Endothelial cell of umbilical vein (primary cell): ENCODE measurements at regions not wholly inside any gene's neighbourhood (a gene's known extent, or its start where the extent isn't known, plus 50 kb on each side); places are given as distances from the start of the nearest gene placed in this dataset.

Experiments used
- BruUV-seq: library from RNA; stranded (reverse); fragments of 400-500 nt; replicated peaks from 2 replicates; lab custom pipeline; 2021; lab: Mats Ljungman, UMichigan
- CTCF ChIA-PET: fragments of 300-600, 350-600 bp; sonication (Branson Sonifier 250); formaldehyde crosslinking; loops from one replicate; lab custom pipeline; 2021; ENCODE audit warnings: antibody characterized with exemption, inconsistent platforms; lab: Charles Lee
- POLR2A ChIA-PET: fragments of 300-600, 350-600 bp; sonication (Branson Sonifier 250); formaldehyde crosslinking; loops from one replicate; lab custom pipeline; 2021; ENCODE audit warnings: antibody characterized with exemption, inconsistent platforms; lab: Charles Lee
- DNase-seq: peaks from one replicate; pipeline ENCODE4 v3.0.0-alpha.2; 2011; ENCODE audit warnings: low read depth, low spot score
- FAIRE-seq: peaks from 2 replicates; lab custom pipeline; 2011; peaks lifted over from hg19 to GRCh38; lab: Jason Lieb, UNC
- H2AFZ ChIP-seq: 2 replicates; pipeline ENCODE4 v1.6.0; 2012; ENCODE audit warnings: low read depth, low read length, control low read depth, inconsistent platforms
- H3K27ac ChIP-seq: 2 replicates; pipeline ENCODE4 v1.5.1; 2011; ENCODE audit warnings: low read depth, mild to moderate bottlenecking, control low read depth, low read length, moderate library complexity; ENCODE audit not compliant: insufficient read depth
- H3K27me3 ChIP-seq, 2 experiments: 2 replicates each; pipeline versions ENCODE4 v1.6.0 to v1.6.1; 2011; ENCODE audit warnings: low read length in 2 of 2, mixed read lengths in 1 of 2; ENCODE audit not compliant: control insufficient read depth in 2 of 2, insufficient read depth in 2 of 2
- H3K36me3 ChIP-seq, 2 experiments: 2 replicates in 1 of 2; 3 replicates in 1 of 2; pipeline ENCODE4 v1.5.1; 2011; ENCODE audit warnings: low read length in 2 of 2, mild to moderate bottlenecking in 1 of 2, moderate library complexity in 1 of 2; ENCODE audit not compliant: control insufficient read depth in 2 of 2, insufficient read depth in 2 of 2; ENCODE audit errors: extremely low read depth in 1 of 2
- H3K4me1 ChIP-seq: 3 replicates; pipeline ENCODE4 v1.5.1; 2011; ENCODE audit warnings: mild to moderate bottlenecking, low read length; ENCODE audit not compliant: control insufficient read depth, insufficient read depth; ENCODE audit errors: extremely low read depth
- H3K4me2 ChIP-seq: 2 replicates; pipeline ENCODE4 v1.6.1; 2011; ENCODE audit warnings: low read length, control low read depth, mixed read lengths; ENCODE audit not compliant: insufficient read depth
- H3K4me3 ChIP-seq, 3 experiments: fragments of 200-600 bp in 1 of 3; sonication (generic), shearing (Covaris generic) in 1 of 3; replicated peaks in 1 of 3; 2 replicates each; pipeline ENCODE4 v1.5.1; 2011 to 2016; ENCODE audit warnings: control low read depth in 3 of 3, low read length in 3 of 3, mild to moderate bottlenecking in 2 of 3, inconsistent platforms in 1 of 3, low read depth in 1 of 3, moderate library complexity in 1 of 3; ENCODE audit not compliant: insufficient read depth in 1 of 3
- H3K79me2 ChIP-seq: 2 replicates; pipeline ENCODE4 v1.6.0; 2012; ENCODE audit warnings: low read length, inconsistent platforms; ENCODE audit not compliant: control insufficient read depth, insufficient read depth
- H3K9ac ChIP-seq: replicated peaks from 2 replicates; pipeline ENCODE3; 2011; ENCODE audit warnings: low read length, control low read depth; ENCODE audit not compliant: insufficient read depth; ENCODE audit errors: extremely low read depth
- H3K9me1 ChIP-seq: replicated peaks from 3 replicates; pipeline ENCODE4 v1.6.0; 2011; ENCODE audit warnings: mild to moderate bottlenecking, low read length; ENCODE audit not compliant: control insufficient read depth, insufficient read depth; ENCODE audit errors: extremely low read depth
- H3K9me3 ChIP-seq: replicated peaks from 2 replicates; pipeline ENCODE4 v1.5.1; 2012; ENCODE audit warnings: low read length, inconsistent platforms; ENCODE audit not compliant: control insufficient read depth, insufficient read depth
- H4K20me1 ChIP-seq: replicated peaks from 2 replicates; pipeline ENCODE3; 2011; ENCODE audit warnings: mild to moderate bottlenecking, low read length; ENCODE audit not compliant: control insufficient read depth, insufficient read depth; ENCODE audit errors: extremely low read depth
- EZH2 ChIP-seq: IDR thresholded peaks from 2 replicates; pipeline ENCODE4 v1.6.1; 2012; ENCODE audit warnings: borderline replicate concordance, low read depth, mild to moderate bottlenecking, moderate library complexity, low read length, inconsistent platforms; ENCODE audit not compliant: severe bottlenecking
- FOS ChIP-seq: IDR thresholded peaks from 2 replicates; pipeline ENCODE4 v1.6.1; 2011; ENCODE audit warnings: mild to moderate bottlenecking, low read length, moderate library complexity, borderline replicate concordance; ENCODE audit not compliant: insufficient read depth
- GATA2 ChIP-seq: IDR thresholded peaks from 2 replicates; pipeline ENCODE4 v1.7.0; 2011; ENCODE audit warnings: low read depth, mild to moderate bottlenecking, moderate library complexity, mixed read lengths, low read length; ENCODE audit not compliant: insufficient read length, insufficient read depth
- JUN ChIP-seq: IDR thresholded peaks from 2 replicates; pipeline ENCODE4 v1.6.1; 2011; ENCODE audit warnings: borderline replicate concordance, low read depth; ENCODE audit not compliant: insufficient read length, insufficient read depth
- MYC ChIP-seq: IDR thresholded peaks from one replicate; pipeline ENCODE4 v1.6.1; 2011; ENCODE audit warnings: mild to moderate bottlenecking, low read depth, low read length
- POLR2A ChIP-seq: IDR thresholded peaks from 2 replicates; pipeline ENCODE4 v1.6.1; 2012; ENCODE audit warnings: low read depth, mild to moderate bottlenecking, control low read depth, low read length
- POLR2AphosphoS5 ChIP-seq: IDR thresholded peaks from 2 replicates; pipeline ENCODE4 v1.6.1; 2012; ENCODE audit warnings: low read depth, mild to moderate bottlenecking, control low read depth, low read length, moderate library complexity; ENCODE audit not compliant: insufficient read depth
- dilution Hi-C: fragments of 300-500 bp; cut with MboI; formaldehyde crosslinking; loops from one replicate; pipeline ENCODE4 v1.15.0; 2019; ENCODE audit warnings: low sequenced_read_pairs; ENCODE audit not compliant: extremely low pct_ligation_motif_present
- intact Hi-C: fragments of 100-400 bp; cut with micrococcal nuclease; formaldehyde crosslinking; loops from one replicate; pipeline ENCODE4 v1.10.0; 2022
- TF ChIP-seq, protein P1 (sequence below): IDR thresholded peaks from 2 replicates; pipeline ENCODE4 v1.6.1; 2011; ENCODE audit not compliant: insufficient read depth, insufficient read length
- TF ChIP-seq, protein P2 (sequence below), 2 donors: IDR thresholded peaks; 1 replicate in 1 of 2; 2 replicates in 1 of 2; pipeline ENCODE4 v1.5.1; 2011; ENCODE audit warnings: low read length in 2 of 2, mild to moderate bottlenecking in 2 of 2, moderate library complexity in 2 of 2, control low read depth in 1 of 2, inconsistent platforms in 1 of 2, low read depth in 1 of 2; ENCODE audit not compliant: insufficient read depth in 1 of 2; ENCODE audit errors: extremely low read depth in 1 of 2

DNA sequence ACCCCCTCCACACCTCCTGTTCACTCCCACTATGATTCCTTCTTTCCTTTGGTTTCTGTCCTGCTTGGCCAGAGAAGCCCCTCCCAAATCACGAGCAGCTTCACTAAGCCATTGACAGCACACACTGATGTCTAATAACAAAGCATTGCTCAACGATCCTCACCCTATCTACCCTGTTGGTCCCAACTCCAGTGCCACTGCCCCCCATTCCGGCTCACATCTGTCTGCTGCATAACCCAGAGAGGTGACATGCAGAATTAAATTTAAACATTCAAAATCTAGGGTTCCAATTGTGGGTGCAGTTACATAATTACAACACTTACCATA is 236.9 kb downstream of the TTLL7 start:
- H3K4me3 ChIP-seq: no peak overlapping the region
- ChIA-PET POLR2A (no interaction called here), CTCF (no interaction called here)
- dilution Hi-C loops (no loop called here), intact Hi-C loops (no loop called here)
- H2AFZ ChIP-seq: no peak overlapping the region
- no peaks in the 10 kb centered on the region for H3K9me3 ChIP-seq
- no peak for DNase-seq
- BruUV-seq: no TSS peak
- H3K36me3 ChIP-seq: no peaks in the 10 kb centered on the region
- TF ChIP-seq POLR2A (no peak), GATA2 (no peak), FOS (no peak), POLR2AphosphoS5 (no peak), MYC (no peak), EZH2 (no peak), JUN (no peak)
- TF ChIP-seq, protein P1, sequence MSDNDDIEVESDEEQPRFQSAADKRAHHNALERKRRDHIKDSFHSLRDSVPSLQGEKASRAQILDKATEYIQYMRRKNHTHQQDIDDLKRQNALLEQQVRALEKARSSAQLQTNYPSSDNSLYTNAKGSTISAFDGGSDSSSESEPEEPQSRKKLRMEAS: no peak
- TF ChIP-seq, protein P2, sequence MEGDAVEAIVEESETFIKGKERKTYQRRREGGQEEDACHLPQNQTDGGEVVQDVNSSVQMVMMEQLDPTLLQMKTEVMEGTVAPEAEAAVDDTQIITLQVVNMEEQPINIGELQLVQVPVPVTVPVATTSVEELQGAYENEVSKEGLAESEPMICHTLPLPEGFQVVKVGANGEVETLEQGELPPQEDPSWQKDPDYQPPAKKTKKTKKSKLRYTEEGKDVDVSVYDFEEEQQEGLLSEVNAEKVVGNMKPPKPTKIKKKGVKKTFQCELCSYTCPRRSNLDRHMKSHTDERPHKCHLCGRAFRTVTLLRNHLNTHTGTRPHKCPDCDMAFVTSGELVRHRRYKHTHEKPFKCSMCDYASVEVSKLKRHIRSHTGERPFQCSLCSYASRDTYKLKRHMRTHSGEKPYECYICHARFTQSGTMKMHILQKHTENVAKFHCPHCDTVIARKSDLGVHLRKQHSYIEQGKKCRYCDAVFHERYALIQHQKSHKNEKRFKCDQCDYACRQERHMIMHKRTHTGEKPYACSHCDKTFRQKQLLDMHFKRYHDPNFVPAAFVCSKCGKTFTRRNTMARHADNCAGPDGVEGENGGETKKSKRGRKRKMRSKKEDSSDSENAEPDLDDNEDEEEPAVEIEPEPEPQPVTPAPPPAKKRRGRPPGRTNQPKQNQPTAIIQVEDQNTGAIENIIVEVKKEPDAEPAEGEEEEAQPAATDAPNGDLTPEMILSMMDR (IDR thresholded peaks at IDR 0.05; ENCODE audit: extremely low read depth in 1 of 2, insufficient read depth in 1 of 2, low read depth in 1 of 2, low read length in 2 of 2): no peak
- no peaks in the 10 kb centered on the region for H3K9me1 ChIP-seq
- H3K4me1 ChIP-seq: no peaks in the 10 kb centered on the region
- no peak overlapping the region for H3K9ac ChIP-seq
- H3K27ac ChIP-seq: no peak overlapping the region
- no peak overlapping the region for H3K4me2 ChIP-seq
- no peaks in the 10 kb centered on the region for H3K79me2 ChIP-seq
- H3K27me3 ChIP-seq: no peaks in the 10 kb centered on the region
- H4K20me1 ChIP-seq: no peaks in the 10 kb centered on the region
- no peak for FAIRE-seq
